HG03520 (cell line): ENCODE measurements at regions not wholly inside any gene's neighbourhood (a gene's known extent, or its start where the extent isn't known, plus 50 kb on each side); places are given as distances from the start of the nearest gene placed in this dataset.

Experiments
- ATAC-seq: cut with Tn5 transposase; IDR thresholded peaks from one replicate; pipeline ENCODE4 v1.9.1; 2021; ENCODE audit warnings: mild to moderate bottlenecking, moderate library complexity; ENCODE audit not compliant: unreplicated experiment

DNA sequence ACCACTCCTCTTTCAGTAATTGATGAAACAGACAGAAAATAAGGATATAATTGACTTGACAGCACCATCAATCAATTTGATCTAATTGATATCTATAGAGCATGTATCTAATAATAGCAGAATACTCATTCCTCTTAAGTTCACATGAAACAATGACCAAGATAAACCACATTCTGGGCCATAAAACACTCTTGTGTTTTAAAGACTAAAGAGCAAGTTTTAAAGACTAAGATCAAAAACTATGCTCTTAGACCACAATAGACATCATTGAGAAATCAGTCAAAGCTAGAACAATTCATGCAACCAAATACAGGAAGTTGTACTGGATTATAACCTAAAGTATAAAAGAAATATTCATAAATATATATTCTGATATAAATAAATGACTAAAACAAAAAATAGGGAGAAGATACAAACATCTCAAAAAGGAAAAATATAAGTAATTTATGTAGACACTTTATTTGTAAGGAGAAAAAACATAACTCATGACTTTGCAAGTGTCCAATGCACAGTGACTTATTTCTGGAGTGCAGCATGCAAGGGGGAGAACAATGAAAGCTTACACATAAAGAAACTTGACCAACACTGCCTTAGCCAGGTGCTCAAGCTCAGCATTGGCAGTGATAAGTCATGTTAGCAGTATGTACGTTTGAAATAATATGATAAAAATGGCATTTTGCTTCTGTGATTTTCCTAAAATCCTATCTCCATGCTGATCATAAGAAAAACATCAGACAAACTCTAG is 312.7 kb upstream of the IGFBP3 start:
- ATAC-seq = peak; percentile 89

DNA sequence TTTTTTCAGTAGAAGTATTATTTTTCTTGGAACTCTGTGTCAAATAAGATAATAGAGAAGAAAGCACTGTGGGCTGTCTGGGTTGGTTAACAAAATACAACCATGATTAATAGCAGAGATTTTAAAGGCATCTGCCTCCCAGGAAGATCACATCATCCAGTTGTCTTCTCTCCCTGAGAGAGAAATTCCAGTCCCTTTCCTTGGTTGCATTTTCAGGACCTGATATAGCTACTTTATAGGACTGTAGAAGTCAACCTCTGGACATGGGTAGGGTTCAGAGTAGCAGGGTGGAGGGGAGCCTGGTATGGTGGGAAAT is 309.9 kb upstream of the IGFBP3 start:
- ATAC-seq = no peak

DNA sequence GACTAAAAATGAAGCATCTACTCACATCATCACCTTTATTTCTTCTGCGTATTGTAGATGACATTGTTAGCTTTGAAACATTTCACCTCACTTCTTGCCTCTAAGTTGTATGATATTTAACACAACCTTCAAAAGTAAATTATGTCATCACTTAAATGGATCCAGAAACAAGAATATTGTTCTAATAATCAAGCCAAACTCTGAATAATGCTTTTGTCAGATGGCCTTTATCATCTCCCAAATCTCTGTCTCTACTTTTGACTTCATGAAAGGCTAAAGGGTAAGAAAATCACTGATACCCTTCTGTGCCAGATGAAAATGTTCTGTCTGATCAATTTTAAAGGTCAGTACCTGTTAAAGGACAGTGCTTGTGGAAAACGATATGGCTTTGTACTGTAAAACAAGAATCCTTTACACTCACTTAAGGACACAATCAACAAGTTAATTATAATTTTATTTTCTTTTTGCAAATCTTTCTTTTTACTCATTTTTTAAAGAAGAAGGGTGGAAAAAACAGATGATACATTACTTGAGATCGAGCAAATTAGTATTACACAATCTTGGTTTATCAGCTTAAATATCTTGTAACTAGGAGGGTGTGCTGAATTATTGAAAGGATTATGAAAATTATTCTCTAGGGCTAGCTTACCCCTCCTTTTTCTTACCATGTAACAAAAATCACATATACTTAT is 309.4 kb upstream of the IGFBP3 start:
- no peak for ATAC-seq

GRCh38 chr7:46229409-46229808 is 308.3 kb upstream of the IGFBP3 start:
- ATAC-seq = no peak

DNA sequence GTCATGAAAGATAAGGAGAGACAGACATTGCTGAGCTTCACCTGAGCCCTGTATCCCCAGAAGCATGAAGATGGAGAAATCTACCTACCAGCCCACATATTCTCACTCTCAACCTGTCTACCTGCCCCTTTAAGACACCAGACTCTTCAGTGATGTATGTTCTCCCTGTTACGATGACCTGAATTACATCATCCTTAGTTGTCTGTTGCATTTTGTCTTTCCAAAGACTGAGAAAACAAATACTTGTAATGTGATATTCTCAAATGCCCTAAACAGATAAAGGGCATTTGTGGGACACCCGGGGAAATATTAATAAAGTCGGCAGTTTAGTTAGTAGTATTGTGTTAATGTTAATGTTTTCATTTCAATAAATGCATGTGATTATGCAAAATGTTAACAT is 305.8 kb upstream of the IGFBP3 start:
- no peak for ATAC-seq

DNA sequence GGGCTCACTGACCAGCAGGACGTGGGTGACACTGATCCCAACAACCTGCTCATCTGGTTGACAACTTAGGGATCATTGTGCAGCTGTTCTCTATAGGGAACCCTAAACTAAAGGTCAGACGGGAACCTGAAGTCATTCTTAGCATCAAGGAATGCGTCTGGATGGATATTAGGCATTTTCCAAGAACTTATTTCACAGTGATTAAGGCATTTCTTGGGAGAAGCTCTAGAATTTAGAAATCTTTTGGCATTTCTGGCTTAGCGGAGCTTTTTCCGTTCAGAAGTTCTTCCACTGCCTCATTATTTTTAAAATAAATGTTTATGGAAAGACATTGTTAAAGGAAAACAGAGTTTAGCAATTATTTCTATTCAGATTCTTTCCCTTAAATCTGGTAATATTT is 303.3 kb upstream of the IGFBP3 start:
- no peak for ATAC-seq

GRCh38 chr7:46220066-46220630 is 299.1 kb upstream of the IGFBP3 start:
- ATAC-seq = no peak

GRCh38 chr7:46218461-46219200 is 297.6 kb upstream of the IGFBP3 start:
- ATAC-seq = no peak

- ATAC-seq = no peak
These were observed 295.0 kb upstream of the IGFBP3 start for GRCh38 chr7:46215987-46216567.

- no peak for ATAC-seq
These were observed 293.5 kb upstream of the IGFBP3 start for GRCh38 chr7:46214526-46214925.

GRCh38 chr7:46213154-46213537 is 292.1 kb upstream of the IGFBP3 start:
- ATAC-seq = no peak

DNA sequence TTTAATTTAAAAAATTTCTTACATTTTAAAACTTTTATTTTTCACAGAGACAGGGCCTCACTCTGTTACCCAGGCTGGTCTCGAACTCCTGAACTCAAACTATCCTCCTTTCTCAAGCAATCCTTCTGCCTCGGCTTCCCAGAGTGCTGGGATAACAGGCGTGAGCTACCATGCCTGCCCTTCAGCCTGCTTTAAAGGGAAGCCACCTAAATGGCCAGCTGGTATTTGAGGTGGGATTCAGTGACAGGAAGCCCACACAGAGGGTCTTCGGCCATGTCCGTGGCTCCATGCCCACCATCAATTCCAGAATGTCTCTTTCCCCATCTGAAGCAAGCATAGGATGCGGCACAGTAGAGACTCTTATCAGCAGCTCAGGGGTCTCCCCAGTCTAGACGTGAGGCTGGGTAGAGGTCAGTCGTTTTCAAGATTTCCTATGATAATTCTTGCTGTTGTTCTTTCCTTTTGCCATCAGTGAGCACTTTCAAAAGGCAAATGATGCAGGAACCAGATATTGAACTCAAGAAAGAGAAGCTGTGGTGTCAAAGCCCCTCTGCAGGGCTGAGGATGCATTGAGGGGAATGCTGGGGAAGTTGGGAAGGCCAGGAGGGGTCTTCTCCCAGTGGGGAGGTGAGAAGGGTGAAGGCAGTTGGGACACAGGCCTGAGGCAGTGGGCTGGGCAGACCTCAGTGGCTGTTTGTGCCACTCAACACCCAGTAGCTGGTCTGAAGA is 291.5 kb upstream of the IGFBP3 start:
- no peak for ATAC-seq

DNA sequence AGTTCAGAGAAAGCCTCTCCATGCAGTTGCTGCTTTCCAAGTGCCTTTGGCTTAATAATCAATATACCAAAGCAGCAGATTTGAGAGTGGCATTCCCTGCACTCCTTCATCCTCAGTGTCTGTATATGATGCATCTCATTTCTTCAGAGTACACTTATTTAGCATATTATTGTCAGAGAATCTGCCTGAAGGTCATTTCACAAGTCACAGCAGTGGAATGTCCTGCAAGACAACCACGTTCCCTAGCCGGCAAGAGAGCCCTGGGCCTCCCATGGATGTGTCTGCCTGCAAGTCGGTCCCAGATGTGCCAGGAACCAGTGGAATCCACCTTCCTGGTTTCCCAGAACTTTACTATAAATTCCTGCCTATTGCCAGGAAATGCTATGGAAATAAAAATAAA is 289.4 kb upstream of the IGFBP3 start:
- no peak for ATAC-seq

DNA sequence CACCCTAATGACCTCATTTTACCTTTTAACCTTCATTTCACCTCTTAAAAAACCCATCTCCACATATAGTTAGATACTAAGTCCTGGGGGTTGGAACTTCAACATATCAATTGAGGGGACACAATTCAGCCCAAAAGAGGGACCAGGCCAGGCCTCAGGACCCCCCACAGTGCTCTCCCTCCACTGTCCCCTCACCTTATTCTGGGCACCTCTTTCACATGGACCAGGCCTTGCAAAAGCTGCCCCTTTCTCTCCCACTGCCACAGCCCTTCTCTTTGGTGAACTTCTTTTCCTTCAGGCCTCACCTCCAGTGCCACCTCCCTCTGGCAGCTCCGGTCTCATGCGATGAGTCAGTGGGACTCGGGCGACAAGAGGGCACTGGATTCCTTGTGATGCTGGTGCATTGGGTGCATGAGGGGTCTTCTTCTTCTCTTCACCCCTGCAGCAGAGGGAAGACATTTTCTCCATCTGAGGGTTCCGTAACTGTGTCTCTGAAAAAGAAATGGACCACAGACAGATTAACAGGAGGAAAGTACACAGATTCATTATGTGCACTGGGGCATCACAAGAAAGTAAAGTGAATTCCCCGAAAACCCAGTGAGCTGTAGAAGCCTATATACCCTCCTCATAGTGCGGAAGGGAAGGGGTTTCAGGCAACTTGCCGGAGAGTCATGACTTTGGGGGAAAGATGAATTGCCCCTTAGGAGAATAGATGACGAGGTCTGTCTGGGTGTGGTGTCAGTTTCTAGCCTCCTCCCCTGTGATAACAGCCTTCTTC is 288.7 kb upstream of the IGFBP3 start:
- no peak for ATAC-seq

DNA sequence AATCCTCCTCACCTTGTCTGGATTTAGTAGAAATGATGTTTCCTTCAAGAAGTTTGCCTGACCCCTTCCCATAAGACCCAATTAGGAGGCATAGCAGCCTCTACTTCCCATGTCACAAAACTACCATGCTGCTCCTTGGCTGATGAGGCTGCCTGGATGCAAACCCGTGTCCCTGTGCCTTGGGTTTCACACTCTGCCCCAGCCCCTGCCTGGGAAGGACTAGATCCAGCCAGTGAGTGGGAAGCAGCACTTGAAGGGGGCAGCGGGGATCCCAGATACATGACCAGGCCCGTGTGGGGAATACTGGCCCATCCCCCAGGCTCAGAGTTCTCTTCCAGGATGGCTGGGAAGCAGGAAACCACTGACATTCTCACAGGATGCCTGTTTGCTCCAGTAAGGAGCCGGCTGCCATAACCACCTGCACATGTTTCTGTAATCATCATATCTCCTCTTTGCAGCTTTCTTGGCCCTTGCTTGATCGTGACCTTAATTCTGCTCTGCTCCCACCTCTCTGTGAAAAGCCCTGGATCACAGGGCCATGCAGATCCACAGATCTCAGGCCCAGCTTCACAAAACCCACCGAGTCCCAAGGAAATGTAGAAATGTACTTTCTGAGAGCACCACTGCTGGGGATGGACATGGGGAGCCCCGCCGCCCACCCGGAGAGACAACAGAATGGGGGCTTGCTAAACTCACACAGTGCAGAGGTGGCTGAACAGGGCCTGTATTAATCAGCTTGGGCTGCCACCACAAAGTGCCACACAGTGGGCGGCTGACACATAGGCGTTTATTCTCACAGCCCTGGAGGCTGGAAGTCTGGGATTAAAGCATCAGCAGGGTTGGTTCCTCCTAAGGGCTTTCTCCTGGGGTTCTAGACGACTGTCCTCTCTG is 287.8 kb upstream of the IGFBP3 start:
- ATAC-seq = no peak

DNA sequence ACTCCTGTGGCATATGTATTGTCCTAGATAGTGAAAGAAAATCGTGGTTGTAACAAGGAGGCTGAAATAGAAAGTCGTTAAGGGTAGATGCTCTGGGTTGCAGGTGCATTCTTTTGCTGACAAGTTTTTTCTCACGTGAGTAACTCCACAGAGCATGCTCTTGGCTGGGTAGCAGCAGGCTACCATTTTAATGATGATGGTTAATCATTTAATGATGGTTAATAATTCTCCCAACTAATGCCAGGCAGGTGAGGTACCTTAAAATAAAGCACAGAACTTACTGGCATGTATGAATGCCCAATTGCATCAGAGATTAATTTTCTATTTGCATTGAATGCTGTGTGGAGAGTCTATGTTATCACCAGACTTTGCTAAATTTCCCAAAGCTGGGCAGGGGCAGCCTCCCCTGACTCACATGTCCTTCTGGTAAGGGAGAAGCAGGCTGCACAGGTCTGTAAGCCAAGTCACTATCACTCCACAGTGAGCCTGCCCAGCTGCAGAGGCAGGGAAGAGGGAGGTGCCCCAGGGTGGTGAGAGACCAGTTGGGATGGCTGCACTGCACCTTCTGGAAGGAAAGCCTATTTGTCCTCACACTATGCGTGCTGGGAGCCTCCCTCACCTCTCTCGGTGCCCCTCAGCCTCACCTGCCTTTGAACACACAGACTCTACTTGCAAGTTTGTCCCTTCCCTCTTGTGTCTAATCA is 287.0 kb upstream of the IGFBP3 start:
- ATAC-seq = no peak

- ATAC-seq = peak; percentile 54
These were observed 285.5 kb upstream of the IGFBP3 start for GRCh38 chr7:46206476-46207060.

DNA sequence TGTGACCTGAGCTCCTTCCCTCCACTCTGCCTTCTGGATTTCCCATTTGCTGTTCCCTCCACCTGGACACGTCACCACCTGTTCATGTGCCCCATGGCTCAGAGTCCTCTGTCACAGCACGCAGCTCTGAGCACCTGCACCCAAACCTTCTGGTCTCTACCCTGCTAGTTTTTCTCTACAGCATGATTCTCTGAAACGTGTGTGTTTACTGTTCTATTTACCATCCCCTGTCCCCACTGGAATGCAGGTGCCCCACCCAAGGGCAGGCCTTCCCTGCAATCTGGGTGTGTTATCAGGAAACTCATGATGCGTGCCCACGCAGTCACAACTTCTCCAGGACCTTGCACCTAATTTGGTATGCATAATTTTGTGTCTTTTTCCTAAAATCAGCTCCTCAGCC is 284.4 kb upstream of the IGFBP3 start:
- ATAC-seq = no peak
